Endothelial cell of umbilical vein (primary cell): ENCODE measurements at regions not wholly inside any gene's neighbourhood (a gene's known extent, or its start where the extent isn't known, plus 50 kb on each side); places are given as distances from the start of the nearest gene placed in this dataset.
"Not testable (repeated sequence)": the region's sequence is repeated elsewhere in the genome, so short reads cannot be mapped to it uniquely, and the experiment has no call there.

Experiments used
- CTCF ChIP-seq, 2 donors: IDR thresholded peaks; 1 replicate in 1 of 2; 2 replicates in 1 of 2; pipeline ENCODE4 v1.5.1; 2011; ENCODE audit warnings: low read length in 2 of 2, mild to moderate bottlenecking in 2 of 2, moderate library complexity in 2 of 2, control low read depth in 1 of 2, inconsistent platforms in 1 of 2, low read depth in 1 of 2; ENCODE audit not compliant: insufficient read depth in 1 of 2; ENCODE audit errors: extremely low read depth in 1 of 2
- EZH2 ChIP-seq: IDR thresholded peaks from 2 replicates; pipeline ENCODE4 v1.6.1; 2012; ENCODE audit warnings: borderline replicate concordance, low read depth, mild to moderate bottlenecking, moderate library complexity, low read length, inconsistent platforms; ENCODE audit not compliant: severe bottlenecking
- MAX ChIP-seq: IDR thresholded peaks from 2 replicates; pipeline ENCODE4 v1.6.1; 2011; ENCODE audit not compliant: insufficient read depth, insufficient read length
- POLR2A ChIP-seq: IDR thresholded peaks from 2 replicates; pipeline ENCODE4 v1.6.1; 2012; ENCODE audit warnings: low read depth, mild to moderate bottlenecking, control low read depth, low read length
- POLR2AphosphoS5 ChIP-seq: IDR thresholded peaks from 2 replicates; pipeline ENCODE4 v1.6.1; 2012; ENCODE audit warnings: low read depth, mild to moderate bottlenecking, control low read depth, low read length, moderate library complexity; ENCODE audit not compliant: insufficient read depth

- not testable (repeated sequence) for TF ChIP-seq POLR2A; CTCF (IDR thresholded peaks at IDR 0.05; ENCODE audit: extremely low read depth in 1 of 2, insufficient read depth in 1 of 2, low read depth in 1 of 2, low read length in 2 of 2); MAX; EZH2; POLR2AphosphoS5
Observed at GRCh38 chr4:26064009-26064408, 150.0 kb downstream of the SMIM20 start.
